Astrocyte of the cerebellum (primary cell): ENCODE measurements at regions not wholly inside any gene's neighbourhood (a gene's known extent, or its start where the extent isn't known, plus 50 kb on each side); places are given as distances from the start of the nearest gene placed in this dataset.

Experiments
- DNase-seq: peaks from one replicate; pipeline ENCODE4 v3.0.0-alpha.2; 2011; ENCODE audit warnings: low read depth
- H3K4me3 ChIP-seq: 2 replicates; pipeline ENCODE4 v1.5.1; 2011; ENCODE audit warnings: mild to moderate bottlenecking, low read depth, low read length, moderate library complexity
- CTCF ChIP-seq: IDR thresholded peaks from 2 replicates; pipeline ENCODE4 v1.5.1; 2012; ENCODE audit warnings: low read length, low read depth, moderate library complexity, mild to moderate bottlenecking; ENCODE audit errors: missing control alignments
- in situ Hi-C: cut with HindIII; loops from 2 replicates; pipeline ENCODE4 v1.10.0; 2017; ENCODE audit warnings: low sequenced_read_pairs

- H3K4me3 ChIP-seq, result no peak overlapping the region
- DNase-seq, result no peak
- TF ChIP-seq CTCF, result no peak
- in situ Hi-C loops, result no loop called here
Observed at GRCh38 chr2:121955872-121956271, 200.4 kb downstream of the TSN start.

DNA sequence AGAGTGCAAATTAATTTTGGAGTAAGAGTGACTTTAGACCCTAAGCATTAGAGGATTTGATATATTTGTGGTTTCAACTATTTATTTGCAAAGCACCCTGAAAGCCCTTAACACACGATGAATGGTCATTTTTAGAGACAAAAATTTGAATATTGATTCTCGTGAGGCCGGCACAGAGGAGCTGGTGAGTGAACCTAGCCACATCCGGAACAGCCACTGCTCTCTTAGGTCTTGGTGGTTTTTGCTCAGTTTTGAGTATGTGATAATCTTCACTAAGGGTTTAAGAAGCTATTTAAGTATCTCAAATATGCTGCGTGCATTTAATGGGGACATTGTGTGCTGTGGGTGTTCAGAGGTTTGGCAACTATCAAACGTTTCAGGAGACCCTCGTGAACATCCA lies 204.8 kb downstream of the TSN start:
- no peak for DNase-seq
- in situ Hi-C loops, result no loop called here
- no peak for TF ChIP-seq CTCF
- H3K4me3 ChIP-seq, result no peak overlapping the region

- H3K4me3 ChIP-seq, result no peak overlapping the region
- no peak for DNase-seq
- in situ Hi-C loops, result no loop called here
- TF ChIP-seq CTCF, result no peak
Observed at GRCh38 chr2:121961761-121962160, 206.3 kb downstream of the TSN start.

DNA sequence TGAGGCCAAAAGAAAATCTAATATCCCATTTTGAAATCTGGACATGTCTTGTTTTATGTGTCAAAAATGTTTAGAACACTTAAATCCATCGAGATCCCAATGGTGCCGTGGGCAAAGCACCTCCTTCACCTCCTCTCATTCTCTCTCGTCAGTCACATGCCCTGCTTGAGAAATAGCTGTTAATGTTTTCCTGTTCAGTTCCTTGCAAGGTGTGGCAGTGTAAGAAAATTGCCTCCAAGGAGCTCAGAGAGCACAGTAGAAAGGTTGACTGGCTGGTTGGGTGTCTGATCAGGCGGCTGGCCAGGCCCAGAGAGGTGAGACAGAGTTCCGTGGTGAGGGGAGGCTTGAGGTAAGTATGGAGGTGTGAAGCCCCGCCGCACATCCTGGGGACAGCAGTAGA lies 210.2 kb downstream of the TSN start:
- H3K4me3 ChIP-seq, result no peak overlapping the region
- DNase-seq, result no peak
- TF ChIP-seq CTCF, result no peak
- in situ Hi-C loops, result no loop called here

- TF ChIP-seq CTCF, result no peak
- no peak for DNase-seq
- in situ Hi-C loops, result no loop called here
- H3K4me3 ChIP-seq, result no peak overlapping the region
Observed at GRCh38 chr2:121966663-121967062, 211.2 kb downstream of the TSN start.

DNA sequence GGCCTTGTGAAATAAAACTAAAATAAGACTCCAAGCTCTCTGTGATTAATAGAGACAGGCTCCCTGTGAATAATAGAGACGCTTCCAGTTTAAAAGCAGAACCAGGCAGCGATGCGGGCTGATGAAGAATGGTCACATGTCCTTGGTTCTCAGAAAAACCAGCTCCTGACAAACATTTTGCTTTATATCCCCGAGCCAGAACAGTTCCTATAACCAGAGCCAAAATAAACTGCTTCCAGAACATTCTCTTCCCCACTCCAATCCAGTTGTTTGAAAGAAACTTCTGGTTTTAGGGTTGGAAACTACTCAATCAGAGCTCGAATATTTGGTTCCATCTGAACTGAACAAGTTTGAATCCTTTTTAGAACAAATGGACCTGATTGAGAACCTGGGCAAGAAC lies 213.7 kb downstream of the TSN start:
- DNase-seq, result no peak
- H3K4me3 ChIP-seq, result no peak overlapping the region
- in situ Hi-C loops, result no loop called here
- TF ChIP-seq CTCF, result no peak

DNA sequence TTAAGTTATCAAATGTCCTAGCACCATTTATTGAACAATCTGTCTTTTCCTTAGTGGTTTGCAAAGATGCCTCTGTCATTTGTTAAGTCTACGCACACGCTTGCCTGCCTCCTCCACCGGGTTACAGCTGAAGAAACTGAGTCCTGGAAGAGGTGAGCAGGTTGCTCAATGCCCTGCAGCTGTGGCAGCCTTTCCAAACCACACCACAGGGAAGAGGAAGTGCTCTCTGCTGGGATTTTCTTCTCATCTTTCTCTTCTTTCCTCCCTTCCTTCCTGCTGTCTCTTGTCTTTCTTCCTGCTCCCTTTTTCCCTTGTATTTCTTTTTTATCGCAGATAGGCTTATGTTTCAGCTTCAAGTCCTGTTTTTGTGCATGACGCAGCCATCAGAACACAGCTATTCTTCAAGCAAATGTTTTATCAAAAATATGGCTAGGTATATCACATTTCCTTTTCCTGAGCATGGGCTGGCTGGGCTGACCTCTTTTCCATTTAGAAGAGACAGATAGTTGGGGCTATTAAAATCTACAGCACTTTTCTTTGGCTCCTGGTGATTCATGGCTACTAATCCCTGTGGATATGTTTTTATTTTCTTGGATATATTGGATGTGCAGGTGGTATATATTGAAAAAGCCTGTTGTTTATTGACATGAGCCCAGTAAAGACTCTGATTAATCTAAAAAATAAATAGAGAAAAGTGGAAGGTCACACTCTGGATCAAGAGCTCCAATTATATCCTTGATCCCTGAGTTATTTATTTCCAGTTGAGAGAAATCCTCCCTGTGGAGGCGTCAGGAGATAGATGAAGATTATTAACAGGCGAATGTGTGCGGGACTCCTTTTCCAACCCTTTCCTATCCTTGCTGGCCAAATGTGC lies 214.6 kb downstream of the TSN start:
- H3K4me3 ChIP-seq, result no peak overlapping the region
- no peak for TF ChIP-seq CTCF
- in situ Hi-C loops, result no loop called here
- DNase-seq, result no peak
